SK-N-SH (cell line): ENCODE measurements at regions not wholly inside any gene's neighbourhood (a gene's known extent, or its start where the extent isn't known, plus 50 kb on each side); places are given as distances from the start of the nearest gene placed in this dataset.
"Not testable (repeated sequence)": the region's sequence is repeated elsewhere in the genome, so short reads cannot be mapped to it uniquely, and the experiment has no call there.

Experiments
- CTCF ChIA-PET: fragments of 300-600, 350-600 bp; formaldehyde crosslinking; extraction: SDS; loops from one replicate; lab custom pipeline; 2021; lab: Yijun Ruan, JAX
- POLR2A ChIA-PET: fragments of 350-600 bp; sonication (Branson Sonifier 250); formaldehyde crosslinking; extraction: SDS; loops from one replicate; lab custom pipeline; 2020; ENCODE audit warnings: antibody characterized with exemption, inconsistent platforms; lab: Yijun Ruan, JAX
- DNase-seq: peaks from one replicate; pipeline ENCODE4 v3.0.0; 2012
- H2AFZ ChIP-seq: fragments of 200-600 bp; sonication (generic); 2 replicates; pipeline ENCODE4 v1.8.1; 2016; ENCODE audit warnings: antibody characterized with exemption, mild to moderate bottlenecking, low read depth
- H3F3A ChIP-seq: fragments of 200-600 bp; sonication (generic); replicated peaks from 2 replicates; pipeline ENCODE3; 2016; ENCODE audit warnings: antibody characterized with exemption, mild to moderate bottlenecking; ENCODE audit not compliant: insufficient read depth
- H3K27ac ChIP-seq, 2 experiments: fragments of 200-500 bp in 1 of 2; fragments of 200-600 bp in 1 of 2; sonication (Bioruptor generic) in 1 of 2; sonication (generic), shearing (Covaris generic) in 1 of 2; 2 replicates each; pipeline versions ENCODE4 v1.5.1 to v1.6.1; 2014 to 2016; ENCODE audit warnings: low read depth in 2 of 2, inconsistent platforms in 1 of 2, low read length in 1 of 2, mild to moderate bottlenecking in 1 of 2, mixed read lengths in 1 of 2
- H3K27me3 ChIP-seq: fragments of 200-600 bp; sonication (generic), shearing (Covaris generic); 2 replicates; pipeline ENCODE4 v1.6.1; 2016; ENCODE audit warnings: mixed run types; ENCODE audit not compliant: insufficient read depth
- H3K36me3 ChIP-seq, 2 experiments: fragments of 200-500 bp in 1 of 2; fragments of 200-600 bp in 1 of 2; sonication (Bioruptor generic) in 1 of 2; sonication (generic) in 1 of 2; replicated peaks in 1 of 2; 2 replicates each; pipeline versions ENCODE3 to v1.5.1; 2014 to 2016; ENCODE audit warnings: low read length in 1 of 2, mild to moderate bottlenecking in 1 of 2; ENCODE audit not compliant: insufficient read depth in 2 of 2, control insufficient read depth in 1 of 2
- H3K4me1 ChIP-seq, 2 experiments: fragments of 200-500 bp in 1 of 2; fragments of 200-600 bp in 1 of 2; sonication (Bioruptor generic) in 1 of 2; sonication (generic), shearing (Covaris generic) in 1 of 2; 2 replicates each; pipeline versions ENCODE4 v1.5.1 to v1.6.1; 2014 to 2016; ENCODE audit warnings: low read depth in 1 of 2, low read length in 1 of 2, mixed run types in 1 of 2; ENCODE audit not compliant: insufficient read depth in 2 of 2, control insufficient read depth in 1 of 2
- H3K4me2 ChIP-seq: fragments of 200-600 bp; sonication (generic), shearing (Covaris generic); 2 replicates; pipeline ENCODE4 v1.6.1; 2017; ENCODE audit warnings: mixed run types
- H3K4me3 ChIP-seq, 2 experiments: fragments of 200-500 bp in 1 of 2; fragments of 200-600 bp in 1 of 2; sonication (Bioruptor generic) in 1 of 2; sonication (generic), shearing (Covaris generic) in 1 of 2; 2 replicates each; pipeline versions ENCODE4 v1.5.1 to v1.8.1; 2014 to 2016; ENCODE audit warnings: low read depth in 2 of 2, inconsistent platforms in 1 of 2, low read length in 1 of 2, mild to moderate bottlenecking in 1 of 2, mixed read lengths in 1 of 2, moderate library complexity in 1 of 2
- H3K79me2 ChIP-seq: fragments of 200-600 bp; sonication (generic); 2 replicates; pipeline ENCODE4 v1.8.1; 2017; ENCODE audit warnings: mild to moderate bottlenecking; ENCODE audit not compliant: insufficient read depth
- H3K9ac ChIP-seq: fragments of 200-600 bp; sonication (generic); 2 replicates; pipeline ENCODE4 v1.6.1; 2017; ENCODE audit warnings: mixed run types
- H3K9me2 ChIP-seq: fragments of 200-600 bp; sonication (generic); 2 replicates; pipeline ENCODE4 v1.6.1; 2017; ENCODE audit warnings: mixed run types
- H3K9me3 ChIP-seq: fragments of 200-600 bp; sonication (generic); 2 replicates; pipeline ENCODE4 v1.6.1; 2017; ENCODE audit warnings: mixed run types, mild to moderate bottlenecking, moderate library complexity
- H4K20me1 ChIP-seq: fragments of 200-600 bp; sonication (generic); 2 replicates; pipeline ENCODE4 v1.6.1; 2017; ENCODE audit warnings: mild to moderate bottlenecking, mixed run types; ENCODE audit not compliant: insufficient read depth
- CHD2 ChIP-seq: fragments of 150-350 bp; IDR thresholded peaks from 2 replicates; pipeline ENCODE4 v1.6.1; 2018; ENCODE audit warnings: low read length; ENCODE audit not compliant: partially characterized antibody
- ELF1 ChIP-seq: IDR thresholded peaks from 2 replicates; pipeline ENCODE4 v1.4.0; 2012
- FOSL2 ChIP-seq: IDR thresholded peaks from 2 replicates; pipeline ENCODE4 v1.4.0; 2012; ENCODE audit warnings: low read depth, mild to moderate bottlenecking, moderate library complexity, borderline replicate concordance
- FOXJ3 ChIP-seq: sonication (generic); formaldehyde crosslinking; IDR thresholded peaks from 2 replicates; pipeline ENCODE4 v1.5.1; 2020; ENCODE audit warnings: mild to moderate bottlenecking, missing genetic modification reagents
- FOXM1 ChIP-seq: IDR thresholded peaks from 2 replicates; pipeline ENCODE4 v1.4.0; 2012; ENCODE audit warnings: low read depth, mild to moderate bottlenecking
- MXI1 ChIP-seq: IDR thresholded peaks from 2 replicates; pipeline ENCODE4 v1.6.1; 2012; ENCODE audit warnings: mild to moderate bottlenecking, low read depth, low read length, improper control_type of control experiment
- NFIC ChIP-seq: IDR thresholded peaks from 2 replicates; pipeline ENCODE4 v1.4.0; 2012; ENCODE audit warnings: borderline replicate concordance
- SIN3A ChIP-seq: IDR thresholded peaks from 2 replicates; pipeline ENCODE4 v1.6.1; 2012; ENCODE audit warnings: low read depth, mild to moderate bottlenecking, low read length, moderate library complexity, borderline replicate concordance
- TAF1 ChIP-seq: IDR thresholded peaks from 2 replicates; pipeline ENCODE4 v1.6.1; 2012; ENCODE audit warnings: low read depth, mild to moderate bottlenecking, low read length, moderate library complexity, borderline replicate concordance
- TEAD4 ChIP-seq: IDR thresholded peaks from 2 replicates; pipeline ENCODE4 v1.4.0; 2012; ENCODE audit warnings: mild to moderate bottlenecking, borderline replicate concordance; ENCODE audit not compliant: insufficient read depth
- WGBS: methylation state at CpG from one replicate; pipeline ENCODE4 v1.1.6; 2017; ENCODE audit warnings: low lambda C conversion rate; 5-methylcytosine and 5-hydroxymethylcytosine counted together
- TF ChIP-seq, protein P1 (sequence below): IDR thresholded peaks from 2 replicates; pipeline ENCODE4; 2012
- TF ChIP-seq, protein P2 (sequence below): IDR thresholded peaks from 2 replicates; pipeline ENCODE4 v1.6.1; 2012; ENCODE audit warnings: mild to moderate bottlenecking, low read depth, low read length, moderate library complexity
- TF ChIP-seq, protein P3 (sequence below): IDR thresholded peaks from 2 replicates; pipeline ENCODE4 v1.4.0; 2012; ENCODE audit warnings: low read depth, borderline replicate concordance

GRCh38 chrX:52268502-52268901, 83.8 kb downstream of the MAGED4 start:
- H3K9me2 ChIP-seq, H3F3A ChIP-seq, H3K4me2 ChIP-seq, H4K20me1 ChIP-seq, H3K9me3 ChIP-seq, H3K36me3 ChIP-seq, H3K9ac ChIP-seq, H3K27ac ChIP-seq, H3K4me3 ChIP-seq, CTCF ChIA-PET, H2AFZ ChIP-seq, POLR2A ChIA-PET, H3K4me1 ChIP-seq, DNase-seq, H3K79me2 ChIP-seq: not testable (repeated sequence)
- WGBS: 0% methylated on average over 1 of the region's 1 CpG
- H3K27me3 ChIP-seq: peaks cover 13% of the 10 kb centered on the region; the same call in 1 of the 2 replicates

- 3% methylated on average over 4 of the region's 4 CpGs for WGBS
- Histone ChIP-seq H3K4me2 (no peak overlapping the region), H3F3A (no peaks in the 10 kb centered on the region), H3K79me2 (no peaks in the 10 kb centered on the region), H2AFZ (no peak overlapping the region), H3K4me1 (no peaks in the 10 kb centered on the region), H3K9me3 (no peaks in the 10 kb centered on the region), H3K36me3 (no peaks in the 10 kb centered on the region), H3K4me3 (no peak overlapping the region), H3K27me3 (peaks cover 13% of the 10 kb centered on the region; the same call in 1 of the 2 replicates), H4K20me1 (no peaks in the 10 kb centered on the region), H3K9me2 (no peaks in the 10 kb centered on the region), H3K27ac (no peak overlapping the region), H3K9ac (no peak overlapping the region)
- POLR2A ChIA-PET: no interaction called here
- DNase-seq: no peak
- TF ChIP-seq FOXM1: no peak
- no peak for TF ChIP-seq SIN3A
- TF ChIP-seq, protein P1, sequence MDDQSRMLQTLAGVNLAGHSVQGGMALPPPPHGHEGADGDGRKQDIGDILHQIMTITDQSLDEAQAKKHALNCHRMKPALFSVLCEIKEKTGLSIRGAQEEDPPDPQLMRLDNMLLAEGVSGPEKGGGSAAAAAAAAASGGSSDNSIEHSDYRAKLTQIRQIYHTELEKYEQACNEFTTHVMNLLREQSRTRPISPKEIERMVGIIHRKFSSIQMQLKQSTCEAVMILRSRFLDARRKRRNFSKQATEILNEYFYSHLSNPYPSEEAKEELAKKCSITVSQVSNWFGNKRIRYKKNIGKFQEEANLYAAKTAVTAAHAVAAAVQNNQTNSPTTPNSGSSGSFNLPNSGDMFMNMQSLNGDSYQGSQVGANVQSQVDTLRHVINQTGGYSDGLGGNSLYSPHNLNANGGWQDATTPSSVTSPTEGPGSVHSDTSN: no peak
- no peak for TF ChIP-seq NFIC
- TF ChIP-seq TAF1: no peak
- TF ChIP-seq ELF1: no peak
- TF ChIP-seq FOSL2: no peak
- TF ChIP-seq TEAD4: no peak
- TF ChIP-seq, protein P2, sequence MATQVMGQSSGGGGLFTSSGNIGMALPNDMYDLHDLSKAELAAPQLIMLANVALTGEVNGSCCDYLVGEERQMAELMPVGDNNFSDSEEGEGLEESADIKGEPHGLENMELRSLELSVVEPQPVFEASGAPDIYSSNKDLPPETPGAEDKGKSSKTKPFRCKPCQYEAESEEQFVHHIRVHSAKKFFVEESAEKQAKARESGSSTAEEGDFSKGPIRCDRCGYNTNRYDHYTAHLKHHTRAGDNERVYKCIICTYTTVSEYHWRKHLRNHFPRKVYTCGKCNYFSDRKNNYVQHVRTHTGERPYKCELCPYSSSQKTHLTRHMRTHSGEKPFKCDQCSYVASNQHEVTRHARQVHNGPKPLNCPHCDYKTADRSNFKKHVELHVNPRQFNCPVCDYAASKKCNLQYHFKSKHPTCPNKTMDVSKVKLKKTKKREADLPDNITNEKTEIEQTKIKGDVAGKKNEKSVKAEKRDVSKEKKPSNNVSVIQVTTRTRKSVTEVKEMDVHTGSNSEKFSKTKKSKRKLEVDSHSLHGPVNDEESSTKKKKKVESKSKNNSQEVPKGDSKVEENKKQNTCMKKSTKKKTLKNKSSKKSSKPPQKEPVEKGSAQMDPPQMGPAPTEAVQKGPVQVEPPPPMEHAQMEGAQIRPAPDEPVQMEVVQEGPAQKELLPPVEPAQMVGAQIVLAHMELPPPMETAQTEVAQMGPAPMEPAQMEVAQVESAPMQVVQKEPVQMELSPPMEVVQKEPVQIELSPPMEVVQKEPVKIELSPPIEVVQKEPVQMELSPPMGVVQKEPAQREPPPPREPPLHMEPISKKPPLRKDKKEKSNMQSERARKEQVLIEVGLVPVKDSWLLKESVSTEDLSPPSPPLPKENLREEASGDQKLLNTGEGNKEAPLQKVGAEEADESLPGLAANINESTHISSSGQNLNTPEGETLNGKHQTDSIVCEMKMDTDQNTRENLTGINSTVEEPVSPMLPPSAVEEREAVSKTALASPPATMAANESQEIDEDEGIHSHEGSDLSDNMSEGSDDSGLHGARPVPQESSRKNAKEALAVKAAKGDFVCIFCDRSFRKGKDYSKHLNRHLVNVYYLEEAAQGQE: no peak
- no peak for TF ChIP-seq FOXJ3
- no peak for TF ChIP-seq MXI1
- TF ChIP-seq, protein P3, sequence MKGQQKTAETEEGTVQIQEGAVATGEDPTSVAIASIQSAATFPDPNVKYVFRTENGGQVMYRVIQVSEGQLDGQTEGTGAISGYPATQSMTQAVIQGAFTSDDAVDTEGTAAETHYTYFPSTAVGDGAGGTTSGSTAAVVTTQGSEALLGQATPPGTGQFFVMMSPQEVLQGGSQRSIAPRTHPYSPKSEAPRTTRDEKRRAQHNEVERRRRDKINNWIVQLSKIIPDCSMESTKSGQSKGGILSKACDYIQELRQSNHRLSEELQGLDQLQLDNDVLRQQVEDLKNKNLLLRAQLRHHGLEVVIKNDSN: no peak
- no peak for TF ChIP-seq CHD2
- CTCF ChIA-PET: interaction anchor here (0.6 kb wide), 1 partner anchor 658 kb away, joined by 3 read pairs; no protein-coding TSS in a partner anchor
Measured at GRCh38 chrX:52270453-52271116, 85.9 kb downstream of the MAGED4 start.
